Fibroblast of peridontal ligament (primary cell): ENCODE measurements at regions not wholly inside any gene's neighbourhood (a gene's known extent, or its start where the extent isn't known, plus 50 kb on each side); places are given as distances from the start of the nearest gene placed in this dataset.
"Not testable (repeated sequence)": the region's sequence is repeated elsewhere in the genome, so short reads cannot be mapped to it uniquely, and the experiment has no call there.

Experiments
- DNase-seq: peaks from one replicate; pipeline ENCODE4 v3.0.0-alpha.2; 2010; ENCODE audit errors: extremely low read depth

DNA sequence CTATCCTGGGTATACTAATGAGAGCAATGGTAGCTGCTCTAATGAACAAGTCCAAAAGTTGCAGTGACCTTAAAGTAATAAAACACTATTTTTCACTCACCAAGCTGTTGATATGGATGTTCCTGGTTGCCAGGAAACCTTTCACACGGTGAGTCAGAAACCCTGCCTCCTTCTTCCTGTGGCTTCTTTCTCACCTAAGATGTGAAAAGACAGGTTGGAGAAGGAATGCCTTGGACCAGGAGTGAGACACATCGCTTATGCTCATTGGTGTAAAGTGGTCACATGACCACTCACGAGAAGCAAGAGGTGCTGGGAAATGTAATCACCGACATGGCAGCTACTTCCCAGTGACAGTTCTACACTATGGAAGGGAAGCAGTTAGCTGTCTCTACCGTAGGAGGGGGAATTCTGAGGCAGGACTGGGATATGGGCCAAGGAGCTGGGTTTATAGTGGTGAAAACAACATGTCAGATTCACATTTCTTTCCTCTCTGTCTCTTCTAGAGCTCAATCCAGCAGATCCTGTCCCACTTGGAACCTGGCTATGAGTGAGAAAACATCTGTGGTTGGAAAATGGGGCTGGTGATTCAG lies 320.4 kb upstream of the KLF4 start:
- DNase-seq, result peak; percentile 36

DNA sequence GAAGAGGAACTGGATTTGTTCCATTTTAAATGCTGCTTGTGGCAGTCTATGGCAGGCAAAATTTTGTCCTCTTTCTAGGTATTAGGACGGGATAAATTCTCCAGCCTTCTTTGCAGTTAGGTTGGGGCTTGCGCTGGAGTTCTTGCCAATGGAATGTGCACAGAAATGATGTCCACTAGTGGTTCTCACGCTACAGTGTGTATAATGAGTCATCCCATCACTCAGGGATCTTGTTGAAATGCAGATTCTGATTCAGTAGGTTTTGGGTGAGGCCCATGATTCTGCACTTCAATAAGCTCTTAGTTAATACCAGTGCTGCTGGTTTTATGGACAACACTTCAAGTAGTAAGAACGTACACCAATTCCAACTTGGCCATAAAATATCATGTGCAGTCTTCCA lies 317.6 kb upstream of the KLF4 start:
- DNase-seq, result peak; percentile 53

DNA sequence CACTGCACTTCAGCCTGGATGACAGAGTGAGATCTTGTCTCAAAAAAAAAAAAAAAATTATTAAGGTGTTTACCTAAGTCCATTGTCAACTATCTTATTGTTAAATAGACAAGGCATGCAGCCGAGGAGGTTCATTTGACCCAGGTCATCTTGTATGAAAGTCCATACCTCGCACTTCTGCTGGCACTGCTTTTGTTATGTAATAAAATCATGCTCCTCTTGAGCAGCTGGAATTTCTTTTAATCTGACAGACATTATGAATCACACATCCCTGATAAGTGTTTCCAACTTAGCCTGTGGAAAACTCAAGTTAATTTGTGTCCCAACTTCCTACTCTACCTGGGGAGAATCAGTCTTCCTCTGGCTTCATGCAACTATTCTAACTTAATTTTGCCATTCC lies 315.6 kb upstream of the KLF4 start:
- no peak for DNase-seq

DNA sequence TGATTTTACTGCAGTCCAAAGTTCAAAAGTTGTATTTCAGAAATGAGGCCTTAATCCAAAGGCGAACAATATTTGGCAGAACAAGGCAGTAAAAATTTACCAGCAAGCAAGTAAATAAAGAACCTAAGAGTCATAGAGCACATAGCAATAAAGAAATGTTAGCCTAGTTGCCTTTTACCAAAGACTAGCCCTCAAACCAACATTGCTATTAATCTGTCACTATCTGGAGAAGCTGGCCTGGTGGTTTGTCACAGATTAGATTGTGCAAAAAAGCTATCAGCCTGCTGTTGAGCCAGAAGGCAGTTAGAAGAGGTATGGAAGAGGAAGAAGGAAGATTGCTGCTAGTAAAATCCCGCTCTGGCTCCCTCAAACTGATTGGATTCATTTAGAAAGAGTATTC lies 304.7 kb upstream of the KLF4 start:
- DNase-seq, result no peak

DNA sequence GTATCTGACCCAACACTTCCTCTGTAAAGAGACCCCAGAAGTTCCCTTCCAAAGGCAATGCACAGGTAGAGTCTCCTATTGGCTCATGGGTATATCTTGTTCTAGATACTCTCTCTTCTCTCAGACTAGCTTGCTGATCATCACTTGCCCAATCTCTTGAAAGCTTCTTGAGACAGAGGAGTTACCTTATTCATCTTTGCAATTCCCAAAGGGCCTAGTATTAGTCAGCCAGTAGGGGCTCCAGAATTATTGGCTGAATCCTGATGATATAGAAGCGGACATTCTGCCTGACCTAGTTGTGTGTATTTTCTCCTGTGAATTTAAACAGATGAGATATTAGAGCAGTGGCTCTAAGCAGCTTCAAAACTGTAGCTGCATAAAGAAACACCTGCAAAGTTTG lies 304.0 kb upstream of the KLF4 start:
- DNase-seq, result no peak

DNA sequence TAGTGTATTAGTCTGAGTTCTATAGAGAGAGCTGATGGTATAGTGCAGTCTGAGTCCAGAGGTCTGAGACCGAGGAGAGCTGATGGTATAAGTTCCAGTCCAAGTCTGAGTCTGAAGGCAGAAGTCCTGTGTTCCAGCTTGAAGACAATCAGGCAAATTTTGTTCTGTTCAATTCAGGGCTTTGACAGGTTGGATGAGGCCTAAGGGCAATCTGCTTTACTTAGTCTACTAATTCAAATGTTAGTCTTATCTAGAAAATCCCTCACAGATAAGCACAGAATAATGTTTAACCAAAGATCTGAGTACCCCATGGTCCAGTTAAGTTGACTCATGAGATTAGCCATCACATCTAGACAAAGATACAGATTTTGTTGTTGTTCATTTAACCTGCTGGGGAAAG lies 303.0 kb upstream of the KLF4 start:
- no peak for DNase-seq

DNA sequence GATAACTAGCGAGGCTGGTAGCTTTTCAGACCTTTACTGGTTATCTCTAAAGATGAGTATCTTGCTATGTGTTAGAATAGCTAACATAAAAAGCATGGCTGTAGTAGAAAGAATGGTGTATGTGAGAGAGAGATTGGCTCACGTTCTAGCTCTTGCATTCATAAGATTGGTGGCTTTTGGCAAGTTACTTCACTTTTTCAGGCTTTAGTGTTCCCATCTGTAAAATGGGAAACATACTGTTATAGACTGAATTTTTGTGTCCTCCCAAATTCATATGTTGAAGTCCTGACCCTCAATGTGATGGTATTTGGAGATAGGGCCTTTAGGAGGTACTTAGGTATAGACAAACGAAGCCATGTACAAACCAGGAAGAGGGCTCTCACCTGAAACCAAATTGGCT lies 302.4 kb upstream of the KLF4 start:
- DNase-seq, result no peak

DNA sequence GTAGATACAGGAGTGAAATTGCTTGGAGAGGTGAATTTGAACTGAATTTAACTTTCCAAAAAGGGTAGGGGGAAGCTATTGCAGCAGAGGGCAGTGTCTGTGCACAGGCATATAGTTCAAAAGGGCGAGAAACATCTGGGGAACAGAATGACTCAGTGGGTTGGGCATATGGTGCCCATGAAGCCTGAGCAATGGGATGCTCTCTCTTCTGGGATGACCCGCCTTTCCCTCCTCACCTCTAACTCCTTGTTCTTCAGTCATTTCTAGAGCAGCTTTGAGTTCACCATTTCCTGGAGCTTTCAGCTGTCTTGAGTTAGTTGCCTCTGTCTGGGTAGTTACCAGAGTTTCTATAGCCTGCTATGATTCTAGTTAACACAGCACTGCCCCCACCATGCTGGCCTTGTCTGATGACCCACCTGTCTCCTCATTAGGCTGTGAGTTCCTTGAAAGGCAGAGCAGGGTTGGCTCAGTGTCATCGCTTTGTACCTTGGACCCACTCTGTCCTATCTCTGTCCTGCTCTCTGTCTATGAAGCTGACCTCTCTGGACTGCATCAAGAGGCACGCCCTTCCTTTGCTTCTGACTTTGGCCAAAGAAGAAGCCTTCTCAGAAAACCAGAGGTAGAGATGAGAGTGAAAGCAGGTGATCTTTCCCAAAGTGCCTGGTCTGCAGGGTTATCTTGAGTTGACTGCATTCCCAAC lies 299.6 kb upstream of the KLF4 start:
- DNase-seq, result no peak

DNA sequence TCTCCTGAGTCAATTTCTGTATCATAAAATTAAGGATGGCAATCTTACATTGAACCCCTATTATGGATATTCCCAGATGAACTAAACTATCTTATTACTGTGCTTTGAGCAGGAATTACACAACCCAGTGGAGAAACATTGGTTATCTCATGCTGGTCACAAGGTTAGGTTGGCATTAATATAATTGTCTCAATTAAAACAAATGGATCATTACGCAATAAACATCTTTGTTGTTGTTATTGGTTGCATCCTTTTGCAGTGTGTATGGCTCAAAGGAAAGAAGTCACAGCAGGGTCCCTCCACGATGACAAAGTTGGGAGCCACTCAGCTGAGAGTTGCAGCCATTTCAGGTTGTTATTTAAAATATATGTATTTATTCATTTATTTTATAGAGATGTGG lies 297.0 kb upstream of the KLF4 start:
- DNase-seq, result no peak

DNA sequence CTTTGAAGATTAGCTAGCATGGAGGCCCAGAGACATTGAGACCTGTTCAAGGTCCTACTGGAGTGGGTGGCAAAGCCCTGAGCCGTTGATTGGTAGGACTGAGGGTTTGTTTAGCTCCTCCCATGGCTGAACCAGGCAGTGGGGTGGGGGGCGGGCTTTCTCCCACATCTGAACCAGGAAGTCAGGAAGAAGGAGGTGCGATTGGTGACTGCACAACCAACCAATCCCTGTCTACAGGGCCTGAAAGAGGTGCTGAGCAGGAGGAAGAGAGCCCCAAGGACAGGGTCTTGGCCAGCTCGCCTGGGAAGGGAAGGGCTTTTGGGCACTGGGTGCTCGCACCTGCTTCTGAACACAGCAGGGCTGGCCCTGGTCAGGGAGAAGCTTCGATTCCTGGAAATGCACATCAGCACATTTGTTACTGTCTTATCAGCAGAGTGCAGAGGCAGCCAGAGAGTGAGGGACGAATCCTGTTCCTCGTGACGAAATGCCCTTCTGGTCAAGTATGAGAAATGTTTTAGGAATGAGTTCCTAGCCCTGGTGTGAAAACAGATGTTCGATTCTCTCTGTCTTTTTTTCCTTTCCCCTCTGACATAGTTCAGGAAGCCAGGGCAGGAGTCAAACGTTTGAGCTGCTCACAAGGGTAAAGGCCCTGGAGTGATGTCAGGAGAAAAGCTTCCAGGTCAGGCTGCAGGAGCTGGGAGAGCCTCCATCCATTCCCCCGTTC lies 294.8 kb upstream of the KLF4 start:
- DNase-seq, result peak; percentile 90

DNA sequence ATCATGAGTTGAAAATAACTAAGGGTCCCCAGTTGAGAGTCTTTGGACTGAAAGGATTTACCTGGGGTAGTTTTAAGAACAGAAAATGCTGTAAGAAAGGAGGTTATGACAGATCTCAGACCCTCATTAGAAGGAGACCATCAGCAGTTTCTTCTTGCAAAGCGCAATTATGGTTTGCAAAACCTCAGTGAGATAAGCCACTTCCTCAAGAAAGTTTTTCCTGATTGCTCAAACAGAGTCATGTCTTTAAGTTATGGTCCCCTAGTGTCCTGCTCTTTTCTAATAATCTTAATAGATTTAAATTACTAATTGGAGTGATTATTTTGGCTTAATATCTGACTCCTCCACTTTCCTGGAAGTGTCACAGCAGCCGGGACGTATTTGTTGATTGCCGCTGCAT lies 293.2 kb upstream of the KLF4 start:
- no peak for DNase-seq

DNA sequence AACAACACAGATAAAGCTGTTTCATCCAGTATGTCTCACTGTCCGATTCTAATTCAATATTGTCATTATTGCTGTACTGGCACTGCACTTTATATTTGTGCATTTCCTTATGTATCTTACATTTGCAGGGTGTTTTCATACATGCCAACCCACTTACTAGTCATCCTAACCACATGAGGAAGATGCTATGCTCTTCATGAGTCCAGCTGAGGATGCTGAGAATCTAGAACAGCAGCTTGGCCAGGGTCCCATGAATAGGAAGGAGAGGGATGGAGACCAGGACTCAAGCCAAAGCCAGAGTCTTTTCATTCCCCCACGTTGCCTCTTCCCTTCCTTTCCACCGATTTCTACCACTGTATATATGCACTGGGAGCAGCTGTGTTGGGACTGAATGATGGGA lies 292.8 kb upstream of the KLF4 start:
- DNase-seq, result peak; percentile 86

DNA sequence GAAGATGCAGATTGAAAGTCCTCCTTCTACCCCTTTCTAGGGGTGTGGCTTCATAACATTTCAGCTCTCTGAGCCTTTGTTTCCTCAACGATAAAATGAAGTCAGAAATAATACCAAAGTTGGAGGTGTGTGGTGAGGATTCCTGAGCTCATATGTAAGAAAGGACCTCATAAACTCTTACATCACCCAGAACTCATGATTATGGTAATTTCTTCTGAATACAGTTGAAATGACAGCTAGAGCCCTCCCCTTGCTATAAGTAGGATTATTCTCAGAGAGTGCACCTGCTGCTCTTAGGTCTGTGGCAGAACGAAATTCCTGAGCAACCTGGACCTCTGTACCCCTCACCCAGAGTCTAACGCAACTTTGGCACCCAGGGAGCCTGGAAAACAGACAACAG lies 291.4 kb upstream of the KLF4 start:
- no peak for DNase-seq

DNA sequence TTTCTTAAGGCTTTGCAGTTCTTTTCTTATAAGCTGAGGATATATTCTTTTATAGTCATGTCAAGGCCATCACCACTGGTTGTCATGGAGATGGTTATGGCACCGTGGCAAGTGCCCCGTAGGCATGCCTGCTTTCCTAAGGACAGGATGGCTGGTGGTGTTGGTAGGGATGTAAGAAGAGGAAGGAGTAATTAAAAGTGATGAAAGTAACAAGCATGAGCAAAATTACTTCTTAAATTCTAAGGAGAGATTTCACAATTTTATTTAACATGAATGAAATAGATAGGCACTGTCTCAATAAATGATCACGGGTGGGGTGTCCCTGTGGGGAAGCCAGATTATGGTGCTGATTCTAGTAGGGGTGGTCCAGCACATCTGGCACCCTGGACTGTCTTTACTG lies 290.2 kb upstream of the KLF4 start:
- no peak for DNase-seq

DNA sequence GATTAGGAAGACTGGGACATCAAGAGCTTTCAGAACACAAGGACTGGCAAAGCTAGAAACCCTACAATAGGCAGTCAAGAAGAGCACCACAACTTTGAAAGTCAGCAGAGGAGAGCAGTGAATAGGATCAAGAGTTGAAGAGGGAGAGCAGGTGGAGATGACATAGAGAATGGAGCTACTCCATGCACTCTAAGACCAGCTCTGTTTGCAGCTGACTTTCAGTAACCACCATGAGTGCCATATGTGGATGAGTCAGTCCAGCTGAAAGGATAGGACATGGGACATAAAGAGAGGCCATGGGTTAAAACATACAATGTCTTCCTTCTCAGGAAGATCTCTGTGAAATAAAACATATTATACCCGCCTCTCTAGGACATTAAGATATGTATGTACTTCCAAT lies 289.1 kb upstream of the KLF4 start:
- DNase-seq, result no peak

DNA sequence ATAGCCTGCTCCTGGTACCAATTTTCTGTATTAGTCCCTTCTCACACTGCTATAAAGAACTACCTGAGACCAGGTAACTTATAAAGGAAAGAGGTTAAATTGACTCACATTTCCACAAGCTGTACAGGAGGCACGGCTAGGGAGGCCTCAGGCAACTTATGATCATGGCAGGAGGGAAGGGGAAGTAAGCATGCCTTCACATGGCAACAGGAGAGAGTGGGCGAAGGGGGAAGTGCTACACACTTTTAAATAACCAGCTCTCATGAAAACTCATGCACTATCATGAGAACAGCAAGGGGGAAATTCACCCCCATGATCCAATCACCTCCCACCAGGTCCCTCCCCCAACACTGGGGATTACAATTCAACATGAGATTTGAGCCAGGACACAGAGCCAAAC lies 284.5 kb upstream of the KLF4 start:
- not testable (repeated sequence) for DNase-seq

DNA sequence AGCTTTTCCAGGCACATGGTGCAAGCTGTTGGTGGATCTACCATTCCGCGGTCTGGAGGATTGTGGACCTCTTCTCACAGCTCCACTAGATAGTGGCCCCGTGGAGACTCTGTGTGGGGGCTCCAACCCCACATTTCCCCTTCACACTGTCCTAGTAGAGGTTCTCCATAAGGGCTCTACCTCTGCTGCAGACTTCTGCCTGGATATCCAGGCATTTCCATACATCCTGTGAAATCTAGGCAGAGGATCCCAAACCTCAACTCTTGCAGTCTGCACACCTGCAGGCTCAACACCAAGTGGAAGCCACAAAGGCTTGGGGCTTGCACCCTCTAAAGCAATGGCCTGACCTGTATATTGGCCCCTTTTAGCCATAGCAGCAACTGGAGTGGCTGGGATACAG lies 283.4 kb upstream of the KLF4 start:
- no peak for DNase-seq

DNA sequence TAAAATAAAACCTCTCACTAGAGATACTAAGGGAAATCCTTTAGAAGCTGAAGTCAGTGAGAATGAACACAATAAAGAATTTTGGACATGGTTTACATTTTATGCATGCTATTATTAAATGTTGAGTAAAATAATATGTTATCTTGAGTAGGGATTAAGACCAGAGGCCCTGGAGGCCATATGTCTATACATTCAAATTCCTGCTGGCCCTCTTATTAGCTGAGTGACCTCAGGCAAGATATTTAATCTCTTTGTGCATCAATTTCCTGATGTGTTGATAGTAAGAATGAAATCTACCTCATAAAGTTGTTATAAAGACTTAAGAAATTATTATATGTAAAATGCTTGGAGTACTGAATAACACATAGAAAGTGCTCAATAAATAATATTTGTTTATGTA lies 281.1 kb upstream of the KLF4 start:
- no peak for DNase-seq

DNA sequence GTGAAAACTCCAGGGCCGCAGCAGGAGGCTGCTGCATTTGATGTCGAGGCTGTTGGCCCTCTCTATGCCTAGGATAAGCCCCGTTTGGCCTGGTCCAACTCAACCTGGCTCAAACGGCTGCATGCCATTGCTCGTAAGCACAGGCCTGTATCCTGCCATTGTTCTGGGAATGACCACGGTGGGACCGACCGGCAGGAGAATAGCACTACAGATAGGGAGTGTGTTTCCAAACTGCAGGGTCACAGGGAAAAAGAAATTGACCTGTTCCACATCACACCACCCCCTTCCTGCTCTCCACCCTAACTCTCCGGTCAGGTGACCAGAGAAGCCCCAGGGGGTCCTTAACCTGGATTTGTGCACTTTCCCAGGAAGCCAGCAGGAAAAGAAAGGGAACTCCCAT lies 278.7 kb upstream of the KLF4 start:
- no peak for DNase-seq

DNA sequence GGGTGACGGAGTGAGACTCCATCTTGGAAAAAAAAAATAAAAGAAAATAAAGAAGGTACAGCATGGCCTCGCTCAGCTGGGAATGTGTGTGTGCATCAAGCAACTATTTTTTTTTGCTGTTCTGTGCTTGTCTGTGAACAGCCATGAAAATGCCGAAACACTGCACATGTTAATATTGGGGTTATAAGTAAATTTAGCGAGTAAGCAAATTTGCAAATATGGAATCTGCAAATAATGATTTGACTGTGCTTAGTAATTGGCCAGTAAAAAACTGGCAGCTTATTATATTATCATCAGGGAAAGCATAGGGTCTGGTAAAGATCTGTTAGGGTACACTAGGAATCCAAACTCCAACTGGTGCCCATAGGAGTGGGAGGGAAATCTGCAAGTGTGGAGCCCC lies 278.1 kb upstream of the KLF4 start:
- DNase-seq, result no peak

DNA sequence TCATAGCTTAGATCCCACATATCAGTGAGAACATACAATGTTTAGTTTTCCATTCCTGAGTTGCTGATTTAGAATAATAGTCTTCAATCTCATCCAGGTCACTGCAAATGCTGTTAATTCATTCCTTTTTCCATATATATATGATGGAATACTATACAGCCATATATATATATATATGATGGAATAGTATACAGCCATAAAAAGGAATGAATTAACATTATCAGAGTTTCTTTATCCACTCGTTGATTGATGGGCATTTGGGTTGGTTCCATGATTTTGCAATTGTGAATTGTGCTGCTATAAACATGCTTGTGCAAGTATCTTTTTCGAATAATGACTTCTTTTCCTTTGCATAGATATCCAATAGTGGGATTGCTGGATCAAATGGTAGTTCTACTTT lies 273.9 kb upstream of the KLF4 start:
- not testable (repeated sequence) for DNase-seq

DNA sequence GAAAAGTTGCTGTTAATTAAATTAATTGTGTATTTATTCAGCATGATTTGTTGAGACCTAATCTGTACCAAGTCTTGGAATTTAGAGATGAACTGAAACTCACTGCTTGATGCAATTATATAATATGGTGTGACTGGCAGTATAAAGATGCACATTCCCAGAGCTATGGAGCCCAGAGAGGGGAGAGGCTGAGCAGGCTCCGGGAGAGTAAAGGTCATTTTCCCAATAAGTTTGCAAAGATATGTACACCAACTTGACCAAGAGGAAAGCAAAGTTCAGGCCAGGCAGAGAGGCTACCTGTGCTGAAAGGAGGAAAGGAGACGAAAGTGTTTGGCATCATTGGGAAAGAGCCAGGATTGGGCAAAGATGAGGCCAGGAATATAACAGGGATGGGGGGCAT lies 271.7 kb upstream of the KLF4 start:
- DNase-seq, result no peak

DNA sequence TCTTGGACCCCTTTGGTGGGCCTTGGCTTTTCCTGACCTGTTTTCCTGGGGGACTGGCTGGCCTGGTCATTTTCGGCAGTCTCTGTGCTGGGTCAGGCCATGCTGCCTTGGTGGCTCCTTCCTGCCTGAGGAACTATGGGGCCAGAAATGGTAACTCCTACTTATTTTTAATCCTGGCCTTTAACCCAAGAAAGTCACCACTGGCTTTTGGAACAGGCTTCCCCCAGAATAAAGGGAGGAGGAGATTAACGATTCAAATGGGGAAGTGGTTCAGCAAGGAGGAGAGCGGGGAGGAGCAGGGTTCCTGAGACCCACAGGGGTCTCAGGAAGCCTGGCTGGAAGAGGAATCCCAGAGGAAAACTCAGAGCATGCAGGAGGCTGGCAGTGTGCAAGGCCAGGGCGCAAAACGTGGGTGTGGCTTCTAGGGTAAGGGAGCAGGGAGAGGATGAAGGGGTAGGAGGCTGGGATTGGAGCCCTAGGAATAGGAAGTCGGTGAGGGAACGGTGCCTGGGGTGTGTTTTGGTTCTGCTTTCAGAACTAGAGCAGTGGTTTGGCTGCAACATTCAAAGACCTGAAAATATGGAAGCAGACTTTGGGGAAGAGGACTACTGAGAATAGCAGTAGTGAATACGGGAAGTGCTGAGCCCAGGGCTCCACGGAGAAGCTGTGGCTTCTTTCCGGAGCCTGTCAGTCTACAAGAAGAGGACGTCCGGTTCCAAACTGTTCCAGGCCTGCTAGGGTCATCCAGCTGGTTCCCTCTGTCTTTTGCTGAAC lies 271.1 kb upstream of the KLF4 start:
- no peak for DNase-seq
